GM12878 (cell line): ENCODE measurements at regions not wholly inside any gene's neighbourhood (a gene's known extent, or its start where the extent isn't known, plus 50 kb on each side); places are given as distances from the start of the nearest gene placed in this dataset.

Experiments
- ATAC-seq: fragments of 200-7000 bp; cut with Tn5 transposase; 3 replicates; pipeline ENCODE4 v1.9.1; 2020; ENCODE audit warnings: mild to moderate bottlenecking, moderate library complexity
- BruUV-seq: library from RNA; stranded (reverse); fragments of 400-500 nt; replicated peaks from 2 replicates; lab custom pipeline; 2021; lab: Mats Ljungman, UMichigan
- CTCF ChIA-PET: fragments of 300-600 bp; sonication (Branson Sonifier 250); formaldehyde crosslinking; extraction: SDS; loops from one replicate; lab custom pipeline; 2021; ENCODE audit warnings: inconsistent platforms; lab: Yijun Ruan, JAX
- POLR2A ChIA-PET: fragments of 350-600 bp; formaldehyde crosslinking; extraction: SDS; loops from one replicate; lab custom pipeline; 2021; ENCODE audit warnings: inconsistent platforms; lab: Charles Lee
- RAD21 ChIA-PET: fragments of 300-600 bp; sonication (Branson Sonifier 250); formaldehyde crosslinking; loops from one replicate; lab custom pipeline; 2023; ENCODE audit warnings: antibody characterized with exemption; ENCODE audit not compliant: unreplicated experiment; lab: Charles Lee
- SMC1A ChIA-PET: fragments of 300-600 bp; sonication (Branson Sonifier 250); formaldehyde crosslinking; loops from one replicate; lab custom pipeline; 2023; ENCODE audit not compliant: unreplicated experiment, uncharacterized antibody; lab: Charles Lee
- DNase-seq: peaks from one replicate; pipeline ENCODE4 v3.0.0-alpha.2; 2011; ENCODE audit warnings: low read depth, low spot score
- FAIRE-seq: peaks from 3 replicates; lab custom pipeline; 2011; peaks lifted over from hg19 to GRCh38; lab: Jason Lieb, UNC
- H2AFZ ChIP-seq: 2 replicates; pipeline ENCODE4 v1.6.0; 2011; ENCODE audit warnings: low read depth, low read length, control low read depth; ENCODE audit not compliant: control insufficient read depth
- H3K27ac ChIP-seq: 2 replicates; pipeline ENCODE4 v1.5.1; 2011; ENCODE audit warnings: control low read depth; ENCODE audit not compliant: control insufficient read depth, insufficient read depth
- H3K27me3 ChIP-seq, 2 experiments: replicated peaks in 1 of 2; 2 replicates each; pipeline versions ENCODE4 v1.6.0 to v1.6.1; 2011; ENCODE audit warnings: low read length in 1 of 2; ENCODE audit not compliant: control insufficient read depth in 2 of 2, insufficient read depth in 2 of 2
- H3K36me3 ChIP-seq, 2 experiments: 2 replicates each; pipeline ENCODE4 v1.5.1; 2011; ENCODE audit warnings: low read length in 1 of 2; ENCODE audit not compliant: control insufficient read depth in 2 of 2, insufficient read depth in 2 of 2
- H3K4me1 ChIP-seq: 2 replicates; pipeline ENCODE4 v1.6.1; 2011; ENCODE audit warnings: mild to moderate bottlenecking, low read length, moderate library complexity, mixed read lengths; ENCODE audit not compliant: control insufficient read depth, insufficient read depth
- H3K4me2 ChIP-seq: 2 replicates; pipeline ENCODE4 v1.6.0; 2011; ENCODE audit warnings: control low read depth; ENCODE audit not compliant: control insufficient read depth, insufficient read depth
- H3K4me3 ChIP-seq: fragments of 200-600 bp; sonication (generic); 2 replicates; pipeline ENCODE4 v1.5.1; 2016
- H3K79me2 ChIP-seq: 2 replicates; pipeline ENCODE4 v1.6.0; 2011; ENCODE audit warnings: low read length; ENCODE audit not compliant: control insufficient read depth, insufficient read depth
- H3K9ac ChIP-seq: 2 replicates; pipeline ENCODE4 v1.8.0; 2011; ENCODE audit warnings: low read length, control low read depth, mixed read lengths; ENCODE audit not compliant: control insufficient read depth, insufficient read depth
- H3K9me3 ChIP-seq: replicated peaks from 3 replicates; pipeline ENCODE4 v1.5.1; 2011; ENCODE audit warnings: mild to moderate bottlenecking, low read length; ENCODE audit not compliant: control insufficient read depth, insufficient read depth
- H4K20me1 ChIP-seq: 2 replicates; pipeline ENCODE4 v1.6.0; 2011; ENCODE audit not compliant: control insufficient read depth, insufficient read depth
- CREB1 ChIP-seq: IDR thresholded peaks from 2 replicates; pipeline ENCODE4 v1.6.1; 2012; ENCODE audit warnings: low read depth, mild to moderate bottlenecking, inconsistent platforms
- NRF1 ChIP-seq: conservative IDR thresholded peaks from 2 replicates; pipeline ENCODE4 v1.6.1; 2011; ENCODE audit warnings: mild to moderate bottlenecking, low read depth, low read length, improper control_type of control experiment
- PAX5 ChIP-seq: IDR thresholded peaks from 2 replicates; pipeline ENCODE4 v1.6.1; 2011; ENCODE audit warnings: low read depth, low read length, borderline replicate concordance
- POU2F2 ChIP-seq: IDR thresholded peaks from 3 replicates; pipeline ENCODE4 v1.6.1; 2011; ENCODE audit warnings: low read depth, mild to moderate bottlenecking, low read length, borderline replicate concordance
- SMC3 ChIP-seq: IDR thresholded peaks from 2 replicates; pipeline ENCODE4 v1.6.1; 2011; ENCODE audit warnings: low read length, improper control_type of control experiment, borderline replicate concordance
- SREBF2 ChIP-seq: IDR thresholded peaks from 2 replicates; pipeline ENCODE4 v1.6.1; 2012; ENCODE audit warnings: mild to moderate bottlenecking, low read length
- STAT3 ChIP-seq: IDR thresholded peaks from 2 replicates; pipeline ENCODE4 v1.6.1; 2011; ENCODE audit warnings: low read depth, low read length, improper control_type of control experiment
- SUZ12 ChIP-seq: fragments of 200-600 bp; sonication (generic); IDR thresholded peaks from one replicate; pipeline ENCODE4 v1.6.1; 2018; ENCODE audit warnings: antibody characterized with exemption, mild to moderate bottlenecking; ENCODE audit not compliant: unreplicated experiment
- TARDBP ChIP-seq: IDR thresholded peaks from 2 replicates; pipeline ENCODE4 v1.6.1; 2016; ENCODE audit warnings: borderline replicate concordance
- YY1 ChIP-seq: IDR thresholded peaks from 2 replicates; pipeline ENCODE4 v1.6.1; 2011; ENCODE audit warnings: low read depth, mild to moderate bottlenecking, low read length
- WGBS: methylation state at CpG from one replicate; pipeline ENCODE4 v1.1.6; 2016; ENCODE audit warnings: low lambda C conversion rate; ENCODE audit not compliant: insufficient replicate concordance, insufficient coverage; ENCODE audit errors: missing lambda C conversion rate; 5-methylcytosine and 5-hydroxymethylcytosine counted together
- in situ Hi-C: fragments of 300-500 bp; cut with MboI; formaldehyde crosslinking; loops from 9 replicates; pipeline ENCODE4 v1.14.3; 2018; ENCODE audit warnings: mixed read lengths
- intact Hi-C: fragments of 100-400 bp; cut with micrococcal nuclease; formaldehyde crosslinking; loops from one replicate; pipeline ENCODE4 v1.14.2; 2022; ENCODE audit not compliant: unreplicated experiment
- TF ChIP-seq, protein P1 (sequence below): IDR thresholded peaks from 2 replicates; pipeline ENCODE4 v1.6.1; 2012; ENCODE audit warnings: mild to moderate bottlenecking, low read depth, low read length

DNA sequence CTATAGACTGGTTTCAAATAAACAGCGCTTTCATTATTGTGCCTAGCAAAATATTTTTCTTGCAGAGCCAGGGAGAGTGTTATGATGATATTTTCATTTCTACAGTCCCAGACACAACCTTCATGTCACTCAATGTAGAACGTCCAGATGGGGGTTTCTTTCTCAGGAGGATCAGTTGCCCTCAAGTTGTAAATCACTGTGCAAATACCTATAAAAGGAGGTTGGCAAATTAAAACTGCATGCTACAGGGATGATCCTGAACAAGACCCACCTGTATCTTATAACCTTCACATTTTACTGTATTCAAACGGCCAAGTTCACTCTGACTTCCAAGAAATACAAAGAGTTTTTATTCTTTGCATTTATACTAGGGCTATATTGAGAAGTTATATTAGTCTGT is 486.0 kb downstream of the EDEM1 start:
- H3K4me3 ChIP-seq = no peak overlapping the region
- ChIA-PET CTCF (no interaction called here), SMC1A (no interaction called here), RAD21 (no interaction called here), POLR2A (no interaction called here)
- ATAC-seq (no peak), FAIRE-seq (no peak), DNase-seq (no peak)
- 47% methylated on average over 3 of the region's 3 CpGs for WGBS
- no peaks in the 10 kb centered on the region for H3K4me1 ChIP-seq
- no peaks in the 10 kb centered on the region for H3K36me3 ChIP-seq
- TF ChIP-seq YY1 (no peak), SUZ12 (no peak), POU2F2 (no peak), CREB1 (no peak), STAT3 (no peak)
- no peak overlapping the region for H3K4me2 ChIP-seq
- intact Hi-C loops = no loop called here
- no peak overlapping the region for H3K9ac ChIP-seq
- no peak overlapping the region for H3K27ac ChIP-seq
- BruUV-seq = no TSS peak
- H4K20me1 ChIP-seq = no peaks in the 10 kb centered on the region
- H2AFZ ChIP-seq = no peak overlapping the region
- no peaks in the 10 kb centered on the region for H3K9me3 ChIP-seq
- H3K27me3 ChIP-seq = no peaks in the 10 kb centered on the region
- no peaks in the 10 kb centered on the region for H3K79me2 ChIP-seq
- in situ Hi-C loops = no loop called here

DNA sequence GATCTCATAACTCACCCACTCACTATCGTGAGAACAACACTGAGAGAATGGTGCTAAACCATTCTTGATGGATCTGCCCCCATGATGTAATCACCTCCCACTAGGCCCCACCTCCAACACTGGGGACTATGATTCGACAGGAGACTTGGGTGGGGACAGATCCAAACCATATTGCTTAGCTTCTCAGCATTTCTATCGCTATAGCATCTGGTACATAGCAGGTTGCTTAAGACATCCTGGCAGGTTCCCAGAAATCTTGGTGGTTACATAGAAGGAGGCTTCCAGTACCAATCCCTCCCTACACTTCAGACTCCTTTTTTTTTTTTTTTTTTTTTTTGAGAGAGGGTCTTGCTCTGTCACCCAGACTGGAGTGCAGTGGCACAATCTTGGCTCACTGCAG is 487.8 kb downstream of the EDEM1 start:
- H2AFZ ChIP-seq = no peak overlapping the region
- H4K20me1 ChIP-seq = no peaks in the 10 kb centered on the region
- POLR2A ChIA-PET = no interaction called here
- BruUV-seq = no TSS peak
- in situ Hi-C loops = no loop called here
- SMC1A ChIA-PET = no interaction called here
- 29% methylated on average over 3 of the region's 3 CpGs for WGBS
- DNase-seq (no peak), ATAC-seq (no peak), FAIRE-seq (no peak)
- intact Hi-C loops = no loop called here
- no peaks in the 10 kb centered on the region for H3K27me3 ChIP-seq
- H3K79me2 ChIP-seq = no peaks in the 10 kb centered on the region
- H3K9me3 ChIP-seq = no peaks in the 10 kb centered on the region
- H3K36me3 ChIP-seq = no peaks in the 10 kb centered on the region
- no peak overlapping the region for H3K4me2 ChIP-seq
- RAD21 ChIA-PET = no interaction called here
- no peaks in the 10 kb centered on the region for H3K4me1 ChIP-seq
- no peak overlapping the region for H3K9ac ChIP-seq
- CTCF ChIA-PET = no interaction called here
- no peak overlapping the region for H3K4me3 ChIP-seq
- TF ChIP-seq PAX5 = no peak
- TF ChIP-seq SMC3 = no peak
- TF ChIP-seq TARDBP = no peak
- TF ChIP-seq, protein P1, sequence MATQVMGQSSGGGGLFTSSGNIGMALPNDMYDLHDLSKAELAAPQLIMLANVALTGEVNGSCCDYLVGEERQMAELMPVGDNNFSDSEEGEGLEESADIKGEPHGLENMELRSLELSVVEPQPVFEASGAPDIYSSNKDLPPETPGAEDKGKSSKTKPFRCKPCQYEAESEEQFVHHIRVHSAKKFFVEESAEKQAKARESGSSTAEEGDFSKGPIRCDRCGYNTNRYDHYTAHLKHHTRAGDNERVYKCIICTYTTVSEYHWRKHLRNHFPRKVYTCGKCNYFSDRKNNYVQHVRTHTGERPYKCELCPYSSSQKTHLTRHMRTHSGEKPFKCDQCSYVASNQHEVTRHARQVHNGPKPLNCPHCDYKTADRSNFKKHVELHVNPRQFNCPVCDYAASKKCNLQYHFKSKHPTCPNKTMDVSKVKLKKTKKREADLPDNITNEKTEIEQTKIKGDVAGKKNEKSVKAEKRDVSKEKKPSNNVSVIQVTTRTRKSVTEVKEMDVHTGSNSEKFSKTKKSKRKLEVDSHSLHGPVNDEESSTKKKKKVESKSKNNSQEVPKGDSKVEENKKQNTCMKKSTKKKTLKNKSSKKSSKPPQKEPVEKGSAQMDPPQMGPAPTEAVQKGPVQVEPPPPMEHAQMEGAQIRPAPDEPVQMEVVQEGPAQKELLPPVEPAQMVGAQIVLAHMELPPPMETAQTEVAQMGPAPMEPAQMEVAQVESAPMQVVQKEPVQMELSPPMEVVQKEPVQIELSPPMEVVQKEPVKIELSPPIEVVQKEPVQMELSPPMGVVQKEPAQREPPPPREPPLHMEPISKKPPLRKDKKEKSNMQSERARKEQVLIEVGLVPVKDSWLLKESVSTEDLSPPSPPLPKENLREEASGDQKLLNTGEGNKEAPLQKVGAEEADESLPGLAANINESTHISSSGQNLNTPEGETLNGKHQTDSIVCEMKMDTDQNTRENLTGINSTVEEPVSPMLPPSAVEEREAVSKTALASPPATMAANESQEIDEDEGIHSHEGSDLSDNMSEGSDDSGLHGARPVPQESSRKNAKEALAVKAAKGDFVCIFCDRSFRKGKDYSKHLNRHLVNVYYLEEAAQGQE = no peak
- no peak for TF ChIP-seq SREBF2
- TF ChIP-seq NRF1 = no peak
- H3K27ac ChIP-seq = no peak overlapping the region
